ACC112 (cell line): ENCODE measurements at regions not wholly inside any gene's neighbourhood (a gene's known extent, or its start where the extent isn't known, plus 50 kb on each side); places are given as distances from the start of the nearest gene placed in this dataset.

ENCODE experiments used
- H2AFZ ChIP-seq: fragments of 200-600 bp; sonication (generic); one replicate; pipeline ENCODE4 v1.6.0; 2017; ENCODE audit warnings: antibody characterized with exemption, low read length; ENCODE audit not compliant: unreplicated experiment
- H3K27ac ChIP-seq: fragments of 200-600 bp; sonication (generic); 2 replicates; pipeline ENCODE4 v1.5.1; 2014; ENCODE audit warnings: low read depth, mild to moderate bottlenecking, antibody characterized with exemption, low read length, moderate library complexity
- H3K27me3 ChIP-seq: fragments of 200-600 bp; sonication (generic); 2 replicates; pipeline ENCODE4 v1.6.1; 2014; ENCODE audit warnings: mild to moderate bottlenecking, antibody characterized with exemption, low read length, moderate library complexity, mixed read lengths; ENCODE audit not compliant: insufficient read depth
- H3K36me3 ChIP-seq: fragments of 200-600 bp; sonication (generic); 2 replicates; pipeline ENCODE4 v1.6.1; 2016; ENCODE audit warnings: mild to moderate bottlenecking, antibody characterized with exemption, low read length, moderate library complexity, mixed read lengths; ENCODE audit not compliant: insufficient read depth
- H3K4me1 ChIP-seq: fragments of 200-600 bp; sonication (generic); one replicate; pipeline ENCODE4 v1.6.1; 2016; ENCODE audit warnings: low read length, mixed read lengths; ENCODE audit not compliant: insufficient read depth, unreplicated experiment, control insufficient read depth
- H3K4me3 ChIP-seq: fragments of 200-600 bp; sonication (generic); 2 replicates; pipeline ENCODE4 v1.5.1; 2014; ENCODE audit warnings: mild to moderate bottlenecking, low read depth, low read length
- H3K79me2 ChIP-seq: fragments of 200-600 bp; sonication (generic); one replicate; pipeline ENCODE4 v1.6.0; 2016; ENCODE audit warnings: low read length; ENCODE audit not compliant: control insufficient read depth, unreplicated experiment, insufficient read depth

GRCh38 chr6:29884261-29884660 is 56.6 kb downstream of the HLA-G start:
- H3K27me3 ChIP-seq = peaks cover 7% of the 10 kb centered on the region; the same call in 1 of the 2 replicates
- H3K36me3 ChIP-seq = no peaks in the 10 kb centered on the region
- H3K4me3 ChIP-seq = no peak overlapping the region
- peaks cover 7% of the 10 kb centered on the region for H3K4me1 ChIP-seq
- no peak overlapping the region for H2AFZ ChIP-seq
- no peak overlapping the region for H3K27ac ChIP-seq
- H3K79me2 ChIP-seq = no peaks in the 10 kb centered on the region

- H3K27me3 ChIP-seq = peaks cover 5% of the 10 kb centered on the region; the same call in 1 of the 2 replicates
- H3K27ac ChIP-seq = no peak overlapping the region
- H3K79me2 ChIP-seq = no peaks in the 10 kb centered on the region
- H2AFZ ChIP-seq = no peak overlapping the region
- H3K4me3 ChIP-seq = peak overlapping the region; percentile 79
- peaks cover 7% of the 10 kb centered on the region for H3K4me1 ChIP-seq
- H3K36me3 ChIP-seq = no peaks in the 10 kb centered on the region
Observed at GRCh38 chr6:29886701-29887100, 55.6 kb upstream of the HLA-A start.

DNA sequence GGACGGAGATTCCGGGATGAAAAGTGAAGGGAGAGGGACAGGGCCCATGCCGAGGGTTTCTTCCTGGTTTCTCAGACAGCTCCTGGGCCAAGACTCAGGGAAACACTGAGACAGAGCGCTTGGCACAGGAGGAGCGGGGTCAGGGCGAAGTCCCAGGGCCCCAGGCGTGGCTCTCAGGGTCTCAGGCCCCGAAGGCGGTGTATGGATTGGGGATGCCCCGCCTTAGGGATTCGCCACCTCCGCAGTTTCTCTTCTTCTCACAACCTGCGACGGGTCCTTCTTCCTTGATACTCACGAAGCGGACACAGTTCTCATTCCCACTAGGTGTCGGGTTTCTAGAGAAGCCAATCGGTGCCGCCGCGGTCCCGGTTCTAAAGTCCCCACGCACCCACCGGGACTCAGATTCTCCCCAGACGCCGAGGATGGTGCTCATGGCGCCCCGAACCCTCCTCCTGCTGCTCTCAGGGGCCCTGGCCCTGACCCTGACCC is 55.0 kb upstream of the HLA-A start:
- peaks cover 7% of the 10 kb centered on the region for H3K4me1 ChIP-seq
- H3K27ac ChIP-seq = peak overlapping the region; percentile 25; the same call in 1 of the 2 replicates
- no peaks in the 10 kb centered on the region for H3K27me3 ChIP-seq
- peak overlapping the region; percentile 66 for H2AFZ ChIP-seq
- no peaks in the 10 kb centered on the region for H3K36me3 ChIP-seq
- peak overlapping the region; percentile 79 for H3K4me3 ChIP-seq
- H3K79me2 ChIP-seq = no peaks in the 10 kb centered on the region

DNA sequence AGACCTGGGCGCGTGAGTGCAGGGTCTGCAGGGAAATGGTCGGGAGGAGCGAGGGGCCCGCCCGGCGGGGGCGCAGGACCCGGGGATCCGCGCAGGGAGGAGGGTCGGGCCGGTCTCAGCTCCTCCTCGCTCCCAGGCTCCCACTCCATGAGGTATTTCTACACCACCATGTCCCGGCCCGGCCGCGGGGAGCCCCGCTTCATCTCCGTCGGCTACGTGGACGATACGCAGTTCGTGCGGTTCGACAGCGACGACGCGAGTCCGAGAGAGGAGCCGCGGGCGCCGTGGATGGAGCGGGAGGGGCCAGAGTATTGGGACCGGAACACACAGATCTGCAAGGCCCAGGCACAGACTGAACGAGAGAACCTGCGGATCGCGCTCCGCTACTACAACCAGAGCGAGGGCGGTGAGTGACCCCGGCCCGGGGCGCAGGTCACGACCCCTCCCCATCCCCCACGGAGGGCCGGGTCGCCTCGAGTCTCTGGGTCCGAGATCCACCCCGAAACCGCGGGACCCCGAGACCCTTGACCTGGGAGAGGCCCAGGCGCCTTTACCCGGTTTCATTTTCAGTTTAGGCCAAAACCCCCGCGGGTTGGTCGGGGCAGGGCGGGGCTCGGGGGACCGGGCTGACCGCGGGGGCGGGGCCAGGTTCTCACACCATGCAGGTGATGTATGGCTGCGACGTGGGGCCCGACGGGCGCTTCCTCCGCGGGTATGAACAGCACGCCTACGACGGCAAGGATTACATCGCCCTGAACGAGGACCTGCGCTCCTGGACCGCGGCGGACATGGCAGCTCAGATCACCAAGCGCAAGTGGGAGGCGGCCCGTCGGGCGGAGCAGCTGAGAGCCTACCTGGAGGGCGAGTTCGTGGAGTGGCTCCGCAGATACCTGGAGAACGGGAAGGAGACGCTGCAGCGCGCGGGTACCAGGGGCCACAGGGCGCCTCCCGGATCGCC is 54.2 kb upstream of the HLA-A start:
- Histone ChIP-seq H2AFZ (peak overlapping the region; percentile 66), H3K27me3 (no peaks in the 10 kb centered on the region), H3K79me2 (no peaks in the 10 kb centered on the region), H3K36me3 (no peaks in the 10 kb centered on the region), H3K4me3 (peak overlapping the region; percentile 79), H3K4me1 (peaks cover 7% of the 10 kb centered on the region), H3K27ac (peak overlapping the region; percentile 25; the same call in 1 of the 2 replicates)
